ENCODE measurements at regions not wholly inside any gene's neighbourhood (a gene's known extent, or its start where the extent isn't known, plus 50 kb on each side); places are given as distances from the start of the nearest gene placed in this dataset.

DNA sequence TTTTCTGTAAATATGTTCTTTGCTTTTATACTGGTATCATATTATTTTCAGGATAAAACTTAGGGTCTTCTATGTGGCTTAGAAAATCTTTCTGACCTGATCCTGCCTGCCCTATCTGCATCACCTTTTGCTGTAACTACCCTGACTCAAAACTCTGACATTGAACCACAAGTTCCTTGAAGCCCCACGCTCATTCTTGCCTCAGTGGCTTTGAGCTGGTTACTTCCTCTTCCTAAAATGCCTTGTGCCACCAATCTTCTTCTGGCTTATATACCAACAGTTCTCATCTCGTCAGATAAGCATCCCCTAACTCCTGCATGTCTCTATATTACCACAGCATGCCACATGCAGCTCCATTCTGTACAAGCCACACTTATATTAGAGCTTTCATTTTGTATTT, 84.5 kb upstream of the LRRC7 start:
- ATAC-seq (no peak), DNase-seq (ENCODE audit: low spot score) (no peak)
- H3K4me1 Mint-ChIP-seq (ENCODE audit: low read depth in 2 of 2): no peaks in the 10 kb centered on the region
- H3K9me3 Mint-ChIP-seq: peaks cover 6% of the 10 kb centered on the region
- no peaks in the 10 kb centered on the region for H3K27me3 Mint-ChIP-seq
- no peak overlapping the region for H3K4me3 Mint-ChIP-seq
- H3K27ac Mint-ChIP-seq: no peak overlapping the region
- peaks cover 8% of the 10 kb centered on the region for H3K36me3 Mint-ChIP-seq

DNA sequence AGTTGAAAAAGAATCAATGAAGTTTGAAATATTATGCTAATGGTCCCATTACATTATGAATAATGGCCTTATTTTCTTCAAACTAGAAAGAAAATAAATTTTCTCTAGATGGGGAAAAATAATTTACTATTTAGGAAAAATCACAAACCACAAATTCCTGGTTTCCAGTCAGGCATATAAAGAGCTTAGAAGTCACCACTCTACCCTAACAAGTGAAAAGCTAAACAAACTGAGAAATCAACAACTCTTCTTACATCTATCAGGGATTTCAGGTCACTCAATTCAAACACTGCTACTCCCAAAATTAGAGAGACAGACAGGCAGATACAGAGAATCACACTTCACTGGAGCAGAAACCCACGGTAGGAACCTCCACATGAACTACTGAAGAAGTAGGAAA, 82.1 kb upstream of the LRRC7 start:
- H3K4me1 Mint-ChIP-seq (ENCODE audit: low read depth in 2 of 2): no peaks in the 10 kb centered on the region
- no peak overlapping the region for H3K27ac Mint-ChIP-seq
- no peaks in the 10 kb centered on the region for H3K27me3 Mint-ChIP-seq
- H3K4me3 Mint-ChIP-seq: no peak overlapping the region
- H3K9me3 Mint-ChIP-seq: peaks cover 6% of the 10 kb centered on the region
- DNase-seq (ENCODE audit: low spot score) (no peak), ATAC-seq (no peak)
- peaks cover 10% of the 10 kb centered on the region for H3K36me3 Mint-ChIP-seq

DNA sequence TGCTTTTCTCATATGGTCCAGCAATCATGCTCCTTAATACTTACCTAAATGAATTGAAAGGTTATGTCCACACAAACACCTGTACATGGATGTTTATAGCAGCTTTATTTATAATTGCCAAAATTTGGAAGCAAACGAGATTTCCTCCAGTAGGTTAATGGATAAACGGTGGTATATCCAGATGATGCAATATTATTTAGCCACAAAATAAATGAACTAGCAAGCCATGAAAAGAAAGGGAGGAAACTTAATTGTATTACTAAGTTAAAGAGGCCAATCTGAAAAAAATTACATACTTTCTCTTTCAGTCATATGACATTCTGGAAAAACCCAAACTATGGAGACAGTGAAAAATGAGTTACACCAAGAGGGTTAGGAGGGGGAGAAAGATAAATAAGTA, 76.3 kb upstream of the LRRC7 start:
- H3K4me3 Mint-ChIP-seq: no peak overlapping the region
- DNase-seq (ENCODE audit: low spot score): no peak
- ATAC-seq: no peak
- H3K27me3 Mint-ChIP-seq: no peaks in the 10 kb centered on the region
- no peak overlapping the region for H3K27ac Mint-ChIP-seq
- H3K4me1 Mint-ChIP-seq (ENCODE audit: low read depth in 2 of 2): no peaks in the 10 kb centered on the region
- H3K36me3 Mint-ChIP-seq: peaks cover 10% of the 10 kb centered on the region
- H3K9me3 Mint-ChIP-seq: peaks cover 6% of the 10 kb centered on the region

DNA sequence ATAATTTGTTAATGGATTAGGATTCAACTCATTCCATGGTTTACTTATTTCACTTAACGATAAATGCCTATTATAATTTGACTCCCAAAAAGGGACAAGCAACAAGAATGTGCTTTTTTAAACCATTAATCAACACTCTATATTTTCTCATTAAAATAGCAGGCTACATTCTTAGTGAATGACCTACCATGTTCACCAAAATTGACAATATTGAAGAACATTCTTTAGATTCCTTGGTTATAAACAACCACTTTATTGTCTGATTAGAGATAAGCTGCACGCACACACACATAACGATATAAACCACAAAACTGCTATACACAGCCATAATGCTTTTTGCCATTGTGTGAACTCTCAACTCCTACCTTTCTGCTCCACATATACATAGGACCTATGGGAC, 75.4 kb upstream of the LRRC7 start:
- Mint-ChIP-seq H3K27ac (no peak overlapping the region), H3K9me3 (peaks cover 11% of the 10 kb centered on the region), H3K27me3 (no peaks in the 10 kb centered on the region), H3K4me1 (ENCODE audit: low read depth in 2 of 2) (no peaks in the 10 kb centered on the region), H3K4me3 (no peak overlapping the region), H3K36me3 (peaks cover 10% of the 10 kb centered on the region)
- DNase-seq (ENCODE audit: low spot score) (no peak), ATAC-seq (no peak)

DNA sequence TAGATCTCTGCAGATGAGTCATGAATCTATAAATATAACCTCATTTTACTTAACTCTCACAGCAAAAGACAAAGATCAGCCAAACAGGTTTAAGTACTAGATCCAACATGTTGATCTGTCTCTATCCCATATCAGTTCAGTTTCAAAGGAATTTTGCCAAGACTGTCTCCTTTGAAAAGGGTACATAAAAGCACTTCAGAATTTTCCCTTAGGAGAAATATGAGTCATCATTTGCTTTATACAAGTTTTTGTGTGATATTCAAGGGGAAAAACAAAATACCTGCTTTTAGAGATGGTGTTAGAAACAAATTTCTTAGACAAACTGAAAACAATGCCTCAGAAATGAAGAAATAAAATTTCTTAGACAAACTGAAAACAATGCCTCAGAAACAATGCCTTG, 73.5 kb upstream of the LRRC7 start:
- Mint-ChIP-seq H3K4me3 (no peak overlapping the region), H3K9me3 (peaks cover 4% of the 10 kb centered on the region)

DNA sequence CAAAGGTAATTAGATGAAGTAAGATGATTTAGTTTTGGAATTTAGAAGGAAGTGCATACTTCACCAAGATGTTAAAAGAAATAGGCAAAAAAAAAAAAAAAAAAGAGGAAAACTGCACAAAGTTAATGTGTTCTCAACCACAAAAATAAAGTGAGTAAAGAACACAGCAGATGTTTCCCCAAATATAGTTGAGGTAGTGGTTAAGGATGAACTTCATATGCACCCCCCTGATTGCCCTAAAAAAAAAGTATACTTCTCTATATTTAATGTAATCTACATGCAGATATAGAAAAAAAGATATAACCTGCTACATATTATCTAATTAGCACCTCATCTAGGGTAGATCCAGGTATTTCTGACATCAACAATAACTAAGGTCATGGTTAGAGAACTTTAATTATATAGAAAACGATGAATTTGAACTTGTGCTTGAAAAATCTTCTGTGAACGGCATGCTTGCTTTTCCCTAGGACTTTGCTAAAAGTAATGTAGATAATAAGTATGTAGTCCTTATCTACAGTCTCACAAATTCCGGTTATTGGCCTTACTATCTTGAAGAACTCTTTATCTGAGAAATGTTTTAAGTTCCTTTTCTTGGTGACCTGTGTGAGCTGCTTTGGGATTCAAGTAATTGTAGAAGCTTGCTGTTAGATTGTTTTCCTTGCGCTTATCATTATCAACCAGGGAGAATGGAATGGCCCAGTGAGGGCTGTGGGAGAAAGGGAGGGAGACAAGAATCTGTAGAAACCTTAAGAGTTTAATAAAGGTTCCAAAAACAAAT, 70.1 kb upstream of the LRRC7 start:
- Mint-ChIP-seq H3K4me3 (no peak overlapping the region), H3K4me1 (ENCODE audit: low read depth in 2 of 2) (no peaks in the 10 kb centered on the region), H3K9me3 (peaks cover 4% of the 10 kb centered on the region), H3K27me3 (no peaks in the 10 kb centered on the region), H3K27ac (no peak overlapping the region), H3K36me3 (no peaks in the 10 kb centered on the region)
- DNase-seq (ENCODE audit: low spot score) (no peak), ATAC-seq (no peak)

More for the DNA sequence above, 73.5 kb upstream of the LRRC7 start:
- H3K27ac Mint-ChIP-seq: no peak overlapping the region
- H3K36me3 Mint-ChIP-seq: no peaks in the 10 kb centered on the region
- no peaks in the 10 kb centered on the region for H3K4me1 Mint-ChIP-seq (ENCODE audit: low read depth in 2 of 2)
- H3K27me3 Mint-ChIP-seq: no peaks in the 10 kb centered on the region
- DNase-seq (ENCODE audit: low spot score) (no peak), ATAC-seq (no peak)

DNA sequence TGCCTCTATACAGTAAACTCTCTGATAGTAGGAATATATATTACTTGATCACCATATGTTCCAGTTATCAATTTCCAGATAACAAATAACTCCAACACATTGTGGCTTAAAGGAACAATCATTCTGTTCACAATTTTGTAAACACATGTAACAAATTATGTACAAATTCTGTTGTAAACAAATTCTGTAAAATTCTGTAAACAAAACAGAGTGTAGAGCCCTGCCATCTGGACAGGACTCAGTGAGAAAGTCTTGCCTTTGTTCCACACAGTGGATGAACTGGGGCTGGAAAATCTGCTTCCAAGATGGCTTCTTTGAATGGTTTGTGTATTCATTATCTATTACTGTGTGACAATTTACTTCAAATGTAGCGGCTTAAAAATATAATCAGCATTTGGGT, 69.0 kb upstream of the LRRC7 start:
- no peak overlapping the region for H3K4me3 Mint-ChIP-seq
- H3K9me3 Mint-ChIP-seq: peaks cover 4% of the 10 kb centered on the region
- H3K27ac Mint-ChIP-seq: no peak overlapping the region
- no peaks in the 10 kb centered on the region for H3K36me3 Mint-ChIP-seq
- H3K27me3 Mint-ChIP-seq: no peaks in the 10 kb centered on the region
- no peaks in the 10 kb centered on the region for H3K4me1 Mint-ChIP-seq (ENCODE audit: low read depth in 2 of 2)
- DNase-seq (ENCODE audit: low spot score) (no peak), ATAC-seq (no peak)

DNA sequence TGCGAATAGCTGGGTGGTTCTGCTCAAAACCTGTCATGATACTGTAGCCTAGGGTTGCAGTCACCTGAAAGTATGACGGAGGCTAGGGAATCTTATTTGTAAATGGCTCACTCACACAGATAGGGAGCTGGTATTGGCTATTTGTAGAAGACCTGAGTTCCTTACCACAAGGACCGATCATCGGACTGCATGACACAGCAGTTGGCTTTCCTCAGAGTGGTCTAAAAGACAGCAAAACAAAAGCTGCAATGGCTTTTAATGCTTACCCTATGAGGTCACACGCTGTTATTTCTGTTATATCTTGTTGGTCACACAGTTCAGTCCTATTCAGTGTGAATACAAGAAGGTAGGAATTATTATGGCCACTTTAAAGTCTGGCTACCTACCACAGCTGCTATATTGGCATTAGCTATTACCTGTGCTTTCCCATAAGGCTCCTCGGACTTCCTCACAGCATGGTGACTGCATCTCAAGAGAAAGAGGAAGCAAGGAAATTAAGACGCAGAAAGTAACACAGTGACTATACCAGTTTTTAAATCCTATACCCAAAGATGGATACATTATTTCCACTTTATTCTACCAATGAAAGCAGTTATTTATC, 68.4 kb upstream of the LRRC7 start:
- H3K4me3 Mint-ChIP-seq: no peak overlapping the region
- no peaks in the 10 kb centered on the region for H3K36me3 Mint-ChIP-seq
- no peaks in the 10 kb centered on the region for H3K27me3 Mint-ChIP-seq
- no peak for DNase-seq (ENCODE audit: low spot score)
- no peak overlapping the region for H3K27ac Mint-ChIP-seq
- no peak for ATAC-seq
- no peaks in the 10 kb centered on the region for H3K4me1 Mint-ChIP-seq (ENCODE audit: low read depth in 2 of 2)
- peaks cover 4% of the 10 kb centered on the region for H3K9me3 Mint-ChIP-seq

DNA sequence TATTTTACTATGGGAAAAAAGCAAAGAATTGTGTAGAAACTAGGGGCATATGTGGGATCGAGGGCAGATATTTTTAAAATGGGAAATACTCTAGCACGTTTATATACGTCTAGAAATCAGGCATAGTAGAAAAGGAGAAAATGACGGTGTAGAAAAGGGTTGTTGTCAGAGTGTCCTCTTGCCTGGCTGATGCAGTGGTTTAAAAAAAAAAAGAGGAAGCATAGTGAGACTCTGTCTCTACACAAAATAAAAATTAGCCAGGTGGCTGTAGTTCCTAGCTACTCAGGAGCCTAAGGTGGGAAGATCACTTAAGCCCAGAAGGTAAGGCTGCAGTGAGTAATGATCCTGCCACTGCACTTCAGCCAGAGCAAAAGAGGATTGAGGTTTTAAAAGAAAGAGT, 64.7 kb upstream of the LRRC7 start:
- no peaks in the 10 kb centered on the region for H3K9me3 Mint-ChIP-seq

DNA sequence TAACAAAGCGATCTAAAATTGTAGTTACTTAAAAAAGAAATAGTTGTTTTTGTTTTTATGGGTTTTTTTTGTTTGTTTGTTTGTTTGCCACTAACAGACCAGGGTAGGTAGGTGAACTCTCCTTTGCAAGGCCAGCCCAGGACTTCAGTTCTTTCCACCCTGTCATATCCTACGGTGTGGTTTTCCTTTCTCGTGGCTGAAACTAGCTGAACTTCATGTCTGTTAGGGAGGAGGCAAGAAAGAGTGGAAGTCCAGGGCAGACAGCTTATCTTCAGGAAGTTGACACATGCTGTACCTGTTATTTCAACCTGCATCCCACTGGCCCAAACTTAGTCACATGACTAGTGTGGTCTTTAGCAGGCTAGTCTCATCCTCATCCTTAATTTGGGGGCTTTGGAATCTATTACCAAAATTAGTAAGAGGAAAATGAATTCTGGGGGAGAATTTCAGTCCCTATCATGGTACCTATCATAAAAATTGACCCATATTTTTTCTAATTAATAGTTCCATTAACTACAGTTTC, 62.9 kb upstream of the LRRC7 start:
- H3K9me3 Mint-ChIP-seq: no peaks in the 10 kb centered on the region
- no peaks in the 10 kb centered on the region for H3K36me3 Mint-ChIP-seq
- no peak for DNase-seq (ENCODE audit: low spot score)
- no peak overlapping the region for H3K27ac Mint-ChIP-seq
- H3K4me3 Mint-ChIP-seq: no peak overlapping the region
- no peaks in the 10 kb centered on the region for H3K4me1 Mint-ChIP-seq (ENCODE audit: low read depth in 2 of 2)
- no peak for ATAC-seq
- H3K27me3 Mint-ChIP-seq: no peaks in the 10 kb centered on the region

More for the DNA sequence above, 64.7 kb upstream of the LRRC7 start:
- no peaks in the 10 kb centered on the region for H3K4me1 Mint-ChIP-seq (ENCODE audit: low read depth in 2 of 2)
- H3K36me3 Mint-ChIP-seq: no peaks in the 10 kb centered on the region
- no peak overlapping the region for H3K27ac Mint-ChIP-seq
- ATAC-seq (no peak), DNase-seq (ENCODE audit: low spot score) (no peak)
- H3K27me3 Mint-ChIP-seq: no peaks in the 10 kb centered on the region
- no peak overlapping the region for H3K4me3 Mint-ChIP-seq

DNA sequence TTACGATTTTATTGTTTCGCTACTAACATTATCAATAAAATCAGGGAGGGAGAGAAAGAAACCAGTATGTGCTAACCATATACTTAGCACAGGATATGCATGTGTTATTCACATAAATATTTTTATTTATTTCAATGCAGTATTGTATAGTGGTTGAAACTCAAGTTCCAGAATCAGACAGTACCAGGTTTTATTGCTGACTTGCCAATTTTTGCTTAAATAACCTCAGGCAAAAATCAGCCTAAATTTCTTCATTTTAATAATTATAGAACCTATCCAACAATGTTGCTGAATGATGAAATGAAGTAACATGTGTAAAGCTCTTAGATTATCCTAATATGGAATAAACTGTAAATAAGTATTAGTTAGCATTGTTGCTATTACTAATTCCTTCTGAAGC, 61.4 kb upstream of the LRRC7 start:
- Mint-ChIP-seq H3K4me1 (ENCODE audit: low read depth in 2 of 2) (no peaks in the 10 kb centered on the region), H3K27ac (no peak overlapping the region)
- ATAC-seq: no peak

DNA sequence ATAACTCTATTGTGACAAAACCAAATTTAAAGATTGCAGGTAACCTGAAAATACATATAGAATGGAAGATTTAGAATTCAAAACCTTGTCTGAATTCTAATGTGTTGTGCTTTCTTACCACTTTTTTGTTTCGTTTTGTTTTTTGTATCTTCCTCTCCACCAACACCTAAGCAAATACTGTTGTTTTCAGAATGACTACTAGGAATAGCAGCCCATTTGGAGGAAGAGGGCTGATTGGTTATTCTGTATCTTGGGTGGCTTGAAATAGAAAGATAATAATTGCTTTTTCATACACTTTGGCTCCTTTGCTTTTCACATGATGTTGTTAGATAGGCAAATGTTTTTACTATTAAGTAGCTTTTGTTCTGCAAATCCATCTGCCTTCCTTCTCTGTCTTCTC, 61.0 kb upstream of the LRRC7 start:
- H3K4me3 Mint-ChIP-seq: no peak overlapping the region
- H3K9me3 Mint-ChIP-seq: peaks cover 1% of the 10 kb centered on the region
- H3K36me3 Mint-ChIP-seq: no peaks in the 10 kb centered on the region
- no peak for DNase-seq (ENCODE audit: low spot score)
- no peaks in the 10 kb centered on the region for H3K27me3 Mint-ChIP-seq
- no peaks in the 10 kb centered on the region for H3K4me1 Mint-ChIP-seq (ENCODE audit: low read depth in 2 of 2)
- no peak for ATAC-seq
- no peak overlapping the region for H3K27ac Mint-ChIP-seq

More for the DNA sequence above, 61.4 kb upstream of the LRRC7 start:
- H3K9me3 Mint-ChIP-seq: no peaks in the 10 kb centered on the region
- H3K36me3 Mint-ChIP-seq: no peaks in the 10 kb centered on the region
- no peaks in the 10 kb centered on the region for H3K27me3 Mint-ChIP-seq
- H3K4me3 Mint-ChIP-seq: no peak overlapping the region
- no peak for DNase-seq (ENCODE audit: low spot score)

DNA sequence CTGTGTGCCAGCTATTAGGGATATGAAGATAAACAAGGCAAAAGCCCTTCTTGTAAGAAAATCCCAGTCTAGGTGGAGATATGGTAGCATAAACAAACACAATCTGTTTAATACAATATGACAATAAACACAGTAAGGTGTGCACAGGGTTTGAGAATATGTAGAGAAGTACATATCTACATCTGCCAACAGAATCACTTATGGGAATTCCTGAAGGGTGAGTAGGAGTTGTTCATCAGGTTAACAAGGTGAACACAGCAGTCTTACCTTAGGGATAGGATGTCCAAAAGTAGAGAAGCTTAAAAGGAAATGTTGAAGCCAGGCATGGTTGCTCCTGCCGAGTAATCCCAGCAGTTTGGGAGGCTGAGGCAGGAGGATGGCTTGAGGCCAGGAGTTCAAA, 57.7 kb upstream of the LRRC7 start:
- H3K36me3 Mint-ChIP-seq: no peaks in the 10 kb centered on the region
- H3K9me3 Mint-ChIP-seq: peaks cover 5% of the 10 kb centered on the region
- no peak overlapping the region for H3K4me3 Mint-ChIP-seq
- no peaks in the 10 kb centered on the region for H3K27me3 Mint-ChIP-seq
- no peak for DNase-seq (ENCODE audit: low spot score)
- no peak for ATAC-seq
- no peak overlapping the region for H3K27ac Mint-ChIP-seq
- H3K4me1 Mint-ChIP-seq (ENCODE audit: low read depth in 2 of 2): no peaks in the 10 kb centered on the region

DNA sequence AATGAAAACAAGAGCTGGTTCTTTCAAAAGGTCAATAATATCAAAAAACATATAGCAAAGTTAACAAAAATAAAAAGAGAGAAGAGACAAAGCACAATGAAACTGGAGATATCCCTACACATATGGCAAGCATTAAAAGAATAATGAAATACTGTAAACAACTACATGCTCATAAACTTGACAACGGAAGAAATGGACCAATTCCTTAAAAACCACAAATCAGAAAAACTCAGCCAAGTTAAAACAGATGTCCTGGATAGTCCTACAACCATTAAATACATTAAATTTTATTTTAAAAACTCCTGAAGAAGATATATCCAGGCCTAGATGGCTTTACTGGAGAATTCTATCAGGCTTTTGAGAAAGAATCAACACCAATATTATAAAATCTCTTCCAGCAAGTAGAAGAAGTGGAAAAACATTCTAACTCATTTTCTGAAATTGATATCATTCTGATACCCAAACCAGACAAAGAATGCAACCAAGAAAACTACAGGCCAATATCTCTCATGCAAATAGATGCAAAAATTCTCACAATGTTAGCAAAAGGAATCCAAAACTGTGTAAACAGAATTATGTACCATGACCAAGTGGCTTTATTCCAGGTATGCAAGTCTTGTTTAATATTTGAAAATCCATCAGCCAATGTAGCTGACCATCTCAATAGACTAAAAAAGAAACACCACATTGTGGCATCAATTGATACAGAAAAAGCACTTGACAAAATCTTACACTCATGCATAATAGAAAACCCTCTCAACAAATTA, 56.1 kb upstream of the LRRC7 start:
- Mint-ChIP-seq H3K36me3 (no peaks in the 10 kb centered on the region), H3K9me3 (peaks cover 7% of the 10 kb centered on the region)

More for the DNA sequence above, 56.1 kb upstream of the LRRC7 start:
- no peak overlapping the region for H3K4me3 Mint-ChIP-seq
- ATAC-seq (no peak), DNase-seq (ENCODE audit: low spot score) (no peak)
- H3K27ac Mint-ChIP-seq: no peak overlapping the region
- H3K27me3 Mint-ChIP-seq: no peaks in the 10 kb centered on the region
- no peaks in the 10 kb centered on the region for H3K4me1 Mint-ChIP-seq (ENCODE audit: low read depth in 2 of 2)
